ENCODE measurements at regions not wholly inside any gene's neighbourhood (a gene's known extent, or its start where the extent isn't known, plus 50 kb on each side); places are given as distances from the start of the nearest gene placed in this dataset.

GRCh38 chr3:34365231-34365630 lies 566.8 kb downstream of the PDCD6IP start:
- TF ChIP-seq CTCF (IDR thresholded peaks at IDR 0.05; ENCODE audit: low read depth, low read length) (no peak), MYC (IDR thresholded peaks at IDR 0.05; ENCODE audit: low read depth, low read length) (no peak)
